Panc1 (cell line): ENCODE measurements at regions not wholly inside any gene's neighbourhood (a gene's known extent, or its start where the extent isn't known, plus 50 kb on each side); places are given as distances from the start of the nearest gene placed in this dataset.

ENCODE experiments used
- POLR2AphosphoS5 ChIP-seq: IDR thresholded peaks from 2 replicates; pipeline ENCODE4 v1.6.1; 2012; ENCODE audit warnings: mild to moderate bottlenecking, low read depth, low read length, moderate library complexity
- TF ChIP-seq, protein P1 (sequence below): fragments of 450-650 bp; IDR thresholded peaks from 2 replicates; pipeline ENCODE4 v1.5.1; 2017; ENCODE audit warnings: mild to moderate bottlenecking
- TF ChIP-seq, protein P2 (sequence below), 2 experiments: IDR thresholded peaks; 2 replicates each; pipeline ENCODE4 v1.6.1; 2011 to 2012; ENCODE audit warnings: low read depth in 2 of 2, control low read depth in 1 of 2, low read length in 1 of 2, mild to moderate bottlenecking in 1 of 2, moderate library complexity in 1 of 2; ENCODE audit not compliant: insufficient read depth in 1 of 2

DNA sequence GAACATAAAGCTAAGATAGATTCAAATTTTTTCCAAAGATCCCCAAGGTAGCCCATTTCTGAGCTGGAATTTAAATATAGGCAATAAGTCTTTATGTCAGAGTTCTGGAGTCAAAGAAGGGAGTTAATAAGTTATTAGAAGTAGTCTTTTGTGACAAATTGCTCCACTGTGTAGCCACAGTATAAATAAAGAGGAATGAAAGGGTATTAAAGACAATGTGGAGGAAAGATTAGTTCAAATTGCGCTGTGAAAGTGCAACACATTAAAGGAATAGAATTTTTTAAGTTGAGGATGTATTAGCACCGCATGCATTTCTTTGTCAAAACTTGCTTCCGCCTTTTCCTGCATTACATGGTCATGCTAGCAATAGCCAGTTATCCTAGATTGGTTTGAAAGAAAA, 666.6 kb upstream of the CCDC54 start:
- TF ChIP-seq, protein P1, sequence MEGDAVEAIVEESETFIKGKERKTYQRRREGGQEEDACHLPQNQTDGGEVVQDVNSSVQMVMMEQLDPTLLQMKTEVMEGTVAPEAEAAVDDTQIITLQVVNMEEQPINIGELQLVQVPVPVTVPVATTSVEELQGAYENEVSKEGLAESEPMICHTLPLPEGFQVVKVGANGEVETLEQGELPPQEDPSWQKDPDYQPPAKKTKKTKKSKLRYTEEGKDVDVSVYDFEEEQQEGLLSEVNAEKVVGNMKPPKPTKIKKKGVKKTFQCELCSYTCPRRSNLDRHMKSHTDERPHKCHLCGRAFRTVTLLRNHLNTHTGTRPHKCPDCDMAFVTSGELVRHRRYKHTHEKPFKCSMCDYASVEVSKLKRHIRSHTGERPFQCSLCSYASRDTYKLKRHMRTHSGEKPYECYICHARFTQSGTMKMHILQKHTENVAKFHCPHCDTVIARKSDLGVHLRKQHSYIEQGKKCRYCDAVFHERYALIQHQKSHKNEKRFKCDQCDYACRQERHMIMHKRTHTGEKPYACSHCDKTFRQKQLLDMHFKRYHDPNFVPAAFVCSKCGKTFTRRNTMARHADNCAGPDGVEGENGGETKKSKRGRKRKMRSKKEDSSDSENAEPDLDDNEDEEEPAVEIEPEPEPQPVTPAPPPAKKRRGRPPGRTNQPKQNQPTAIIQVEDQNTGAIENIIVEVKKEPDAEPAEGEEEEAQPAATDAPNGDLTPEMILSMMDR: no peak
- TF ChIP-seq POLR2AphosphoS5: no peak
- TF ChIP-seq, protein P2, sequence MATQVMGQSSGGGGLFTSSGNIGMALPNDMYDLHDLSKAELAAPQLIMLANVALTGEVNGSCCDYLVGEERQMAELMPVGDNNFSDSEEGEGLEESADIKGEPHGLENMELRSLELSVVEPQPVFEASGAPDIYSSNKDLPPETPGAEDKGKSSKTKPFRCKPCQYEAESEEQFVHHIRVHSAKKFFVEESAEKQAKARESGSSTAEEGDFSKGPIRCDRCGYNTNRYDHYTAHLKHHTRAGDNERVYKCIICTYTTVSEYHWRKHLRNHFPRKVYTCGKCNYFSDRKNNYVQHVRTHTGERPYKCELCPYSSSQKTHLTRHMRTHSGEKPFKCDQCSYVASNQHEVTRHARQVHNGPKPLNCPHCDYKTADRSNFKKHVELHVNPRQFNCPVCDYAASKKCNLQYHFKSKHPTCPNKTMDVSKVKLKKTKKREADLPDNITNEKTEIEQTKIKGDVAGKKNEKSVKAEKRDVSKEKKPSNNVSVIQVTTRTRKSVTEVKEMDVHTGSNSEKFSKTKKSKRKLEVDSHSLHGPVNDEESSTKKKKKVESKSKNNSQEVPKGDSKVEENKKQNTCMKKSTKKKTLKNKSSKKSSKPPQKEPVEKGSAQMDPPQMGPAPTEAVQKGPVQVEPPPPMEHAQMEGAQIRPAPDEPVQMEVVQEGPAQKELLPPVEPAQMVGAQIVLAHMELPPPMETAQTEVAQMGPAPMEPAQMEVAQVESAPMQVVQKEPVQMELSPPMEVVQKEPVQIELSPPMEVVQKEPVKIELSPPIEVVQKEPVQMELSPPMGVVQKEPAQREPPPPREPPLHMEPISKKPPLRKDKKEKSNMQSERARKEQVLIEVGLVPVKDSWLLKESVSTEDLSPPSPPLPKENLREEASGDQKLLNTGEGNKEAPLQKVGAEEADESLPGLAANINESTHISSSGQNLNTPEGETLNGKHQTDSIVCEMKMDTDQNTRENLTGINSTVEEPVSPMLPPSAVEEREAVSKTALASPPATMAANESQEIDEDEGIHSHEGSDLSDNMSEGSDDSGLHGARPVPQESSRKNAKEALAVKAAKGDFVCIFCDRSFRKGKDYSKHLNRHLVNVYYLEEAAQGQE (IDR thresholded peaks at IDR 0.05; ENCODE audit: insufficient read depth in 1 of 2, low read depth in 2 of 2, low read length in 1 of 2): no peak
